ENCODE measurements at regions not wholly inside any gene's neighbourhood (a gene's known extent, or its start where the extent isn't known, plus 50 kb on each side); places are given as distances from the start of the nearest gene placed in this dataset.

DNA sequence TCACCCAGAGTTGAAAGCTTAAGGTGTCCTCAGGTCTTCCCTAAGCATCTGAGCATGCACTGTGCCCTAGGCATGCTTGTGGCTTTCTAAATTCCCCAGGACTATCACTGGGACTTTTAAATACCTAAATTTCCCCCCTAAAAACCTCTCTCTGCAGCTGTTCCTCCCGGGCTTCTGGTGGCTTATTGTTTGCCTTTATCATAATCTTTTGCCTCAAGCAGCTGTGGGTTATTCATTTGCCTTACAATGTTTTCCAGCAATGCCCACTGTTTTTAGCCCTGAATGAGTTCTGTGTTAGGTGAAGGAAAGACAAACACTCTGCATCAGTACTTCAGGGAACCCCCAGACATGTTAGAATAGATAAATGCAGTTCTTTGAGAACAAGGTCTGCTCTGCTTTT lies 455.0 kb downstream of the ZIC3 start:
- TF ChIP-seq CTCF (IDR thresholded peaks at IDR 0.05) (no peak), ZFX (IDR thresholded peaks at IDR 0.05; ENCODE audit: borderline replicate concordance) (no peak)

Data from 22Rv1 (cell line).